ENCODE measurements at regions not wholly inside any gene's neighbourhood (a gene's known extent, or its start where the extent isn't known, plus 50 kb on each side); places are given as distances from the start of the nearest gene placed in this dataset.

DNA sequence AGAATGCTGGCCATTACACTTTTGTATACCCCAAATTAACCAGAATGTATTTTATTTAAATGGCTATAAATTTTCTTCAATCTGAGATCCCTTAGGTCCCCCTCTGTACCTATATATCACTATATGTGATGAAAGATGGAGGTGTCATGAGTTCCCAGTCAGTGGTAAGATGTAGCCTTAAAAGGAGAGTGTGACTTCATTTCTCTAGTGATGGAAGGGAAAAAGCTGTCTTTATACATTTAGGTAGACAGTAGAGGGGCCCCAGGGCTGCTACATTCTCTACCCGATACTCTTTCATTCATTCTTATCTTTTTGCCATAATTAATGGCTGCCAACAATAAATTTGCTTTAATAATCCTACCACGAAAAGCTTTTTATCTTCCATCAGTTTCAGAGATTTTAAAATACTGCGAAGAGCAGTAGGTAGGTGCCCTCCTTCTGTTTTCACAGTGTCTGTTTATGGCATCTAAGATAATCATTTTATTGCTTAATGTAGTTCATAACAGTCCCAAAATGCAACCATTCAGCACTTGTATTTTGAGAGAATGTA lies 301.3 kb downstream of the ZNF608 start:
- DNase-seq, result no peak
- ATAC-seq, result no peak

GRCh38 chr5:124444147-124444775 lies 302.2 kb downstream of the ZNF608 start:
- H3K36me3 Mint-ChIP-seq (ENCODE audit: low read depth), result no peaks in the 10 kb centered on the region
- no peaks in the 10 kb centered on the region for H3K9me3 ChIP-seq (ENCODE audit: control insufficient read depth, low read length, poor library complexity, severe bottlenecking)
- H3K4me1 Mint-ChIP-seq, result no peaks in the 10 kb centered on the region
- no peaks in the 10 kb centered on the region for H3K27me3 Mint-ChIP-seq
- DNase-seq (no peak), ATAC-seq (no peak)
- H3K27ac Mint-ChIP-seq, result no peak overlapping the region
- no peak overlapping the region for H3K4me3 Mint-ChIP-seq

More for the DNA sequence above, 301.3 kb downstream of the ZNF608 start:
- H3K4me1 Mint-ChIP-seq, result no peaks in the 10 kb centered on the region
- H3K4me3 Mint-ChIP-seq, result no peak overlapping the region
- H3K36me3 Mint-ChIP-seq (ENCODE audit: low read depth), result no peaks in the 10 kb centered on the region
- H3K27ac Mint-ChIP-seq, result no peak overlapping the region
- H3K27me3 Mint-ChIP-seq, result no peaks in the 10 kb centered on the region
- H3K9me3 ChIP-seq (ENCODE audit: control insufficient read depth, low read length, poor library complexity, severe bottlenecking), result no peaks in the 10 kb centered on the region

GRCh38 chr5:124440471-124440870 lies 306.0 kb downstream of the ZNF608 start:
- no peaks in the 10 kb centered on the region for H3K9me3 ChIP-seq (ENCODE audit: control insufficient read depth, low read length, poor library complexity, severe bottlenecking)
- Mint-ChIP-seq H3K36me3 (ENCODE audit: low read depth) (no peaks in the 10 kb centered on the region), H3K27ac (no peak overlapping the region), H3K4me1 (no peaks in the 10 kb centered on the region), H3K27me3 (no peaks in the 10 kb centered on the region), H3K4me3 (no peak overlapping the region)
- no peak for ATAC-seq
- no peak for DNase-seq

- Mint-ChIP-seq H3K4me3 (no peak overlapping the region), H3K36me3 (ENCODE audit: low read depth) (no peaks in the 10 kb centered on the region), H3K27me3 (no peaks in the 10 kb centered on the region), H3K4me1 (no peaks in the 10 kb centered on the region), H3K27ac (no peak overlapping the region)
- DNase-seq (no peak), ATAC-seq (no peak)
- no peaks in the 10 kb centered on the region for H3K9me3 ChIP-seq (ENCODE audit: control insufficient read depth, low read length, poor library complexity, severe bottlenecking)
Observed at GRCh38 chr5:124439609-124440008, 306.8 kb downstream of the ZNF608 start.

GRCh38 chr5:124438903-124439281 lies 307.5 kb downstream of the ZNF608 start:
- no peak for DNase-seq
- no peaks in the 10 kb centered on the region for H3K4me1 Mint-ChIP-seq
- H3K36me3 Mint-ChIP-seq (ENCODE audit: low read depth), result no peaks in the 10 kb centered on the region
- H3K27me3 Mint-ChIP-seq, result no peaks in the 10 kb centered on the region
- H3K9me3 ChIP-seq (ENCODE audit: control insufficient read depth, low read length, poor library complexity, severe bottlenecking), result no peaks in the 10 kb centered on the region
- H3K4me3 Mint-ChIP-seq, result no peak overlapping the region
- no peak for ATAC-seq
- no peak overlapping the region for H3K27ac Mint-ChIP-seq

GRCh38 chr5:124438026-124438902 lies 308.2 kb downstream of the ZNF608 start:
- H3K27ac Mint-ChIP-seq, result no peak overlapping the region
- H3K9me3 ChIP-seq (ENCODE audit: control insufficient read depth, low read length, poor library complexity, severe bottlenecking), result no peaks in the 10 kb centered on the region
- ATAC-seq (no peak), DNase-seq (no peak)
- no peaks in the 10 kb centered on the region for H3K36me3 Mint-ChIP-seq (ENCODE audit: low read depth)
- no peaks in the 10 kb centered on the region for H3K27me3 Mint-ChIP-seq
- no peak overlapping the region for H3K4me3 Mint-ChIP-seq
- no peaks in the 10 kb centered on the region for H3K4me1 Mint-ChIP-seq

DNA sequence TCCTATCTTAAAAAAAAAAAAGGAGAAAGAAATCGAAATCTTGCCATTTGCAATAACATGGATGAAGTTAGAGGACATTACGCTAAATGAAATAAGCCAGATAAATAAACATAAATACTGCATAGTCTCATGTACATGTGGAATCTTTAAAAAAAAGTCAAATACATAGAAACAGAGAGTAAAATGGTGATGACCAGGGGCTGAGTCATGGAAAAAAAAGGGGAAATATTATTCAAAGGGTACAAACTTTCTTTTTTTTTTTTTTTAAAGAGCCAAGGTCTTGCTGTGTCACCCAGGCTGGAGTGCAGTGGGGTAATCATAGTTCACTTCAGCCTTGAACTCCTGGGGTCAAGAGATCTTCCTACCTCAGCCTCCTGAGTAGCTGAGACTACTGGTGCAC lies 310.1 kb downstream of the ZNF608 start:
- no peak overlapping the region for H3K27ac Mint-ChIP-seq
- H3K4me1 Mint-ChIP-seq, result no peaks in the 10 kb centered on the region
- DNase-seq (no peak), ATAC-seq (no peak)
- H3K4me3 Mint-ChIP-seq, result no peak overlapping the region
- no peaks in the 10 kb centered on the region for H3K9me3 ChIP-seq (ENCODE audit: control insufficient read depth, low read length, poor library complexity, severe bottlenecking)
- H3K27me3 Mint-ChIP-seq, result no peaks in the 10 kb centered on the region
- no peaks in the 10 kb centered on the region for H3K36me3 Mint-ChIP-seq (ENCODE audit: low read depth)

DNA sequence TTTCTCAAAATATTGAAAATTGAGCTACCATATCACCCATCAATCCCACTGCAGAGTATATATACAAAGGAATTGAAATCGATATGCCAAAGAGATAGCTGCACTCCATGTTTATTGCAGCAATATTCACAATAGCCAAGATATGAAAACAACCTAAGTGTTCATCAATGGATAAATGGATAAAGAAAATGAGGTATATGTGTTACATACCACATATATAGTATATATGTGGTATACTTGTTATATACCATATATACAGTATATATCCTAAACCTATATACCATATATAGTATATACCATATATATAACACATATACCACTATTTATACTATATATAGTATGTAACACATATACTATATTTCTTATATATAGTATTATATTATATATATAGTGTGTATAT lies 313.3 kb downstream of the ZNF608 start:
- Mint-ChIP-seq H3K36me3 (ENCODE audit: low read depth) (no peaks in the 10 kb centered on the region), H3K27ac (no peak overlapping the region), H3K27me3 (no peaks in the 10 kb centered on the region), H3K4me1 (no peaks in the 10 kb centered on the region), H3K4me3 (no peak overlapping the region)
- H3K9me3 ChIP-seq (ENCODE audit: control insufficient read depth, low read length, poor library complexity, severe bottlenecking), result no peaks in the 10 kb centered on the region
- DNase-seq, result no peak
- no peak for ATAC-seq

DNA sequence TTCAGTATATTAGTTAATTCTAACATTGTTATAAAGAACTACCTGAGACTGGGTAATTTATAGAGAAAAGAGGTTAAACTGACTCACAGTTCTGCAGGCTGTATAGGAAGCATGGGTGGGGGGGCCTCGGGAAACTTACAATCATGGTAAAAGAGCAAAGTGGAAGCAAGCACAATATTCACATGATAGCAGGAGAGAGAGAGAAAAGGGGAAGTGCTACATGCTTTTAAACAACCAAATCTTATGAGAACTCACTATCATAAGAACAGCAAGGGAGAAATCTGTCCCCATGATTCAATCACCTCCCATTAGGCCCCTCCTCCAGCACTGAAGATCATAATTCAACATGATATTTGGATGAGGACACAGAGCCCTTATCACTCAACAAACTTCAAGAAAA lies 324.9 kb downstream of the ZNF608 start:
- no peaks in the 10 kb centered on the region for H3K9me3 ChIP-seq (ENCODE audit: control insufficient read depth, low read length, poor library complexity, severe bottlenecking)
- Mint-ChIP-seq H3K27me3 (no peaks in the 10 kb centered on the region), H3K4me3 (no peak overlapping the region), H3K4me1 (no peaks in the 10 kb centered on the region), H3K27ac (no peak overlapping the region), H3K36me3 (ENCODE audit: low read depth) (no peaks in the 10 kb centered on the region)
- no peak for DNase-seq
- ATAC-seq, result no peak

GRCh38 chr5:124420952-124421351 lies 325.5 kb downstream of the ZNF608 start:
- H3K27ac Mint-ChIP-seq, result no peak overlapping the region
- no peaks in the 10 kb centered on the region for H3K4me1 Mint-ChIP-seq
- no peak for DNase-seq
- no peak for ATAC-seq
- H3K9me3 ChIP-seq (ENCODE audit: control insufficient read depth, low read length, poor library complexity, severe bottlenecking), result no peaks in the 10 kb centered on the region
- no peaks in the 10 kb centered on the region for H3K36me3 Mint-ChIP-seq (ENCODE audit: low read depth)
- no peak overlapping the region for H3K4me3 Mint-ChIP-seq
- H3K27me3 Mint-ChIP-seq, result no peaks in the 10 kb centered on the region

- no peaks in the 10 kb centered on the region for H3K27me3 Mint-ChIP-seq
- no peak overlapping the region for H3K4me3 Mint-ChIP-seq
- H3K4me1 Mint-ChIP-seq, result no peaks in the 10 kb centered on the region
- ATAC-seq (no peak), DNase-seq (no peak)
- no peak overlapping the region for H3K27ac Mint-ChIP-seq
- no peaks in the 10 kb centered on the region for H3K9me3 ChIP-seq (ENCODE audit: control insufficient read depth, low read length, poor library complexity, severe bottlenecking)
- no peaks in the 10 kb centered on the region for H3K36me3 Mint-ChIP-seq (ENCODE audit: low read depth)
Observed at GRCh38 chr5:124419531-124419930, 326.9 kb downstream of the ZNF608 start.

DNA sequence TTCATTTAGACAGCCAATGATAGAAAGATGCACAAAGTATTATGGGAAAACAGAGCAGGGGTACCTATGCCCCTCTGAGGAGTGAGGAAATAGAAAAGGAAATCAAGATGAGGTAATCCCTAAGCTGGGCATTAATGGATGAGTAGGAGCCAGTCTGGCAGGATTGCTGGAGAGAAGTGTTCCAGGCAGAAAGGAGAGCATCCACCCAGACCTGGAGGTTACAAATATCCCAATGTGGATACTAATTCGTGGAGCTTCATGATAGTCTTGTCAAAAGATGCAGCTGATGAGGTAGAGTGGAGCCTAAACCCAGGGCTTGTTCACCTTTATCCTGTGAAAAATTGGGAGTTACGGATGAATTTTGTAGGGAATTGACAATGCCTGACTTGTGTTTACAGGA lies 328.0 kb downstream of the ZNF608 start:
- H3K36me3 Mint-ChIP-seq (ENCODE audit: low read depth), result no peaks in the 10 kb centered on the region
- DNase-seq, result no peak
- no peak for ATAC-seq
- H3K27me3 Mint-ChIP-seq, result no peaks in the 10 kb centered on the region
- no peak overlapping the region for H3K27ac Mint-ChIP-seq
- no peaks in the 10 kb centered on the region for H3K4me1 Mint-ChIP-seq
- no peak overlapping the region for H3K4me3 Mint-ChIP-seq
- H3K9me3 ChIP-seq (ENCODE audit: control insufficient read depth, low read length, poor library complexity, severe bottlenecking), result no peaks in the 10 kb centered on the region

DNA sequence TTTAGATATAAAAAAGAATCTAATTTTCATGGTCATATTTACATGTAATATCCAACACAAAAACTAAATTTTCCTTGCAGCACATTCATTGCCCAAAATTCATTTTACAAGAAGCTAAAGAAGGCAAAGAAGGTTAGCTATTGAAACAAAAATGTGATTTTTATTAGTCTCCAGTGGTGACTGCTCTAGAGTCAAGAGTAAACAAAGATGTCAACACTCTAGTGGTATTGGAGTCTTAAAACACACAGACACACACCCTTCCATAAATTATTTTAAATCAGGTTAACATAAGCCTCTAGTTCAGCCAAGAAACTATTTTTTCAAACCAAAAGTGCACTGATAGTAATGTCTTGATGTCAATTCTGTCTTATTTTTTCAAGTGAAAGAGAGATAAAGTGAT lies 329.2 kb downstream of the ZNF608 start:
- Mint-ChIP-seq H3K36me3 (ENCODE audit: low read depth) (no peaks in the 10 kb centered on the region), H3K27ac (no peak overlapping the region), H3K4me3 (no peak overlapping the region), H3K4me1 (no peaks in the 10 kb centered on the region), H3K27me3 (no peaks in the 10 kb centered on the region)
- no peak for DNase-seq
- no peak for ATAC-seq
- no peaks in the 10 kb centered on the region for H3K9me3 ChIP-seq (ENCODE audit: control insufficient read depth, low read length, poor library complexity, severe bottlenecking)

GRCh38 chr5:124416627-124417026 lies 329.8 kb downstream of the ZNF608 start:
- DNase-seq, result no peak
- Mint-ChIP-seq H3K4me3 (no peak overlapping the region), H3K36me3 (ENCODE audit: low read depth) (no peaks in the 10 kb centered on the region), H3K4me1 (no peaks in the 10 kb centered on the region), H3K27me3 (no peaks in the 10 kb centered on the region), H3K27ac (no peak overlapping the region)
- H3K9me3 ChIP-seq (ENCODE audit: control insufficient read depth, low read length, poor library complexity, severe bottlenecking), result no peaks in the 10 kb centered on the region
- no peak for ATAC-seq
